ENCODE measurements at regions not wholly inside any gene's neighbourhood (a gene's known extent, or its start where the extent isn't known, plus 50 kb on each side); places are given as distances from the start of the nearest gene placed in this dataset.

DNA sequence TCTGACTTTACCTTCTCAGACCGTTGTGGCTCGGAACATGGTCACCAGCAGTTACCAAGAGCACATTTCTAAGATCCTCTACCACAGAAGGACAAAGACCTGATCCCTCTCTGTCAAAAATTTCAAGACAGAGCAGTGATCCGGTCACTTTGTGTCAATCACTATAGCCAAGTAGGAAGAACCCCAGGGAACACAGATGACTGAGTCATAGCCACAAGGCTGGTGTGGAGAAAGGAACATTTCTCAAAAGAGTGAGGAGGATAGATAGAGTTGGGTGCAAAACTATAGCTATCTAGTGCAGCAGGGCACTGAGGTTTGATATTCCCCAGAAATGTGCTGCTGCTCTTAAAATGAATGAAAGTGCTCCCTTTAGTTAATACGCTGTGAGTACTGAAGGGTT lies 130.7 kb upstream of the SMIM23 start:
- TF ChIP-seq, protein P1, sequence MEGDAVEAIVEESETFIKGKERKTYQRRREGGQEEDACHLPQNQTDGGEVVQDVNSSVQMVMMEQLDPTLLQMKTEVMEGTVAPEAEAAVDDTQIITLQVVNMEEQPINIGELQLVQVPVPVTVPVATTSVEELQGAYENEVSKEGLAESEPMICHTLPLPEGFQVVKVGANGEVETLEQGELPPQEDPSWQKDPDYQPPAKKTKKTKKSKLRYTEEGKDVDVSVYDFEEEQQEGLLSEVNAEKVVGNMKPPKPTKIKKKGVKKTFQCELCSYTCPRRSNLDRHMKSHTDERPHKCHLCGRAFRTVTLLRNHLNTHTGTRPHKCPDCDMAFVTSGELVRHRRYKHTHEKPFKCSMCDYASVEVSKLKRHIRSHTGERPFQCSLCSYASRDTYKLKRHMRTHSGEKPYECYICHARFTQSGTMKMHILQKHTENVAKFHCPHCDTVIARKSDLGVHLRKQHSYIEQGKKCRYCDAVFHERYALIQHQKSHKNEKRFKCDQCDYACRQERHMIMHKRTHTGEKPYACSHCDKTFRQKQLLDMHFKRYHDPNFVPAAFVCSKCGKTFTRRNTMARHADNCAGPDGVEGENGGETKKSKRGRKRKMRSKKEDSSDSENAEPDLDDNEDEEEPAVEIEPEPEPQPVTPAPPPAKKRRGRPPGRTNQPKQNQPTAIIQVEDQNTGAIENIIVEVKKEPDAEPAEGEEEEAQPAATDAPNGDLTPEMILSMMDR (IDR thresholded peaks at IDR 0.05): no peak
- DNase-seq (no peak), ATAC-seq (no peak)
- H3K4me1 ChIP-seq: no peaks in the 10 kb centered on the region
- no peak overlapping the region for H3K27ac ChIP-seq
- 93 to 95% methylated on average over 4 of the region's 4 CpGs for WGBS, 2 donors
- H3K9me3 ChIP-seq: peaks cover 0 to 10% (median 0%) of the 10 kb centered on the region in 11 donors
- no peak overlapping the region for H3K4me3 ChIP-seq
- intact Hi-C loops (cut with DNase I): no loop called here
- no peaks in the 10 kb centered on the region for H3K36me3 ChIP-seq
- H3K27me3 ChIP-seq: no peaks in the 10 kb centered on the region

DNA sequence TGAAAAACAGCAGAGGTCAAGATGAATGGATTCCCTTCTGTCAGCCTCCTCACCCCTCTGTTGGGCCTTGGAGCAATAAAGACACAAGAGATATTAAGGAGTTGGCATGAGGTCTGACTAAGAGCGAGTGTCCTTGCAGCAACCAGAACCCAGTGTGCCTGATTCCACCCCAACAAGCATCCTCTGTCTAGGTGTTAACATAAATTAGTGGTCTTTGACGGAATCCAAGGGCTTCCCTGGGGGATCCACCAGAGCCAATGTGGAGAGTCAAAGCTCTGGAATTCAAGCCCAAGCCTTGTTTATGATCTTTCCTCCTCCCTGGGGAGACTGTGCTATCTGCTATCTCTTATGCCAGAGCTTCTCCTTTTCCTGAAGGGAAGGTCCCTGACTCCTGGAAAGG lies 128.1 kb upstream of the SMIM23 start:
- DNase-seq: no peak
- ATAC-seq: no peak
- peaks cover 0 to 18% (median 4%) of the 10 kb centered on the region in 9 donors for H3K4me1 ChIP-seq
- intact Hi-C loops (cut with DNase I): no loop called here
- no peaks in the 10 kb centered on the region for H3K36me3 ChIP-seq
- TF ChIP-seq, protein P1 (IDR thresholded peaks at IDR 0.05): no peak
- peaks cover 0 to 10% (median 0%) of the 10 kb centered on the region in 11 donors for H3K9me3 ChIP-seq
- WGBS, 2 donors: 71 to 81% methylated on average over 2 of the region's 2 CpGs
- H3K27me3 ChIP-seq: no peaks in the 10 kb centered on the region
- no peak overlapping the region for H3K4me3 ChIP-seq
- no peak overlapping the region for H3K27ac ChIP-seq

DNA sequence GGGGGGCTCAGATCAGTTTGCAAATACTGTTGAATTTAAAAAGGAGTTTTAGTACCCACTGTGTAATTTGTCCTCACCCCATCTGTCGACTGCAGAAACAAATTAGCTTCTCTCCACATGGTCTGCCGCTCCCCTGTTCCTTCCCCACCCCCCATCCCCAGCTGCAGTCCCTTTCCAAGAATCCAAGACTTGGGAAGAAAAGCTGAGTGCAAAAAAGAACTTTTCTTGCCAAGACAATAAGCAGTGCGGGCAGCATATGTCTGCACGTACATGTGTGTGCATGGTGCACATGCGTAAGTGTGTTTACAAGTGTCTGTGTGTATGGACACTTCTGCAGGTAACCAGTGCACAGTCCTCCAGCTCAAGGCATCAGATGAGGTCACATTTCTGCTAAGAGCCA lies 125.7 kb upstream of the SMIM23 start:
- DNase-seq (no peak), ATAC-seq (peak in 3 of 8 donors; percentile 19 to 35 (median 28))
- Histone ChIP-seq H3K27ac (no peak overlapping the region), H3K4me1 (peaks cover 0 to 18% (median 4%) of the 10 kb centered on the region in 9 donors), H3K9me3 (no peaks in the 10 kb centered on the region), H3K27me3 (no peaks in the 10 kb centered on the region), H3K4me3 (no peak overlapping the region), H3K36me3 (no peaks in the 10 kb centered on the region)
- TF ChIP-seq, protein P1 (IDR thresholded peaks at IDR 0.05): no peak
- WGBS, 2 donors: 76% methylated on average over 5 of the region's 5 CpGs
- intact Hi-C loops (cut with DNase I): no loop called here

DNA sequence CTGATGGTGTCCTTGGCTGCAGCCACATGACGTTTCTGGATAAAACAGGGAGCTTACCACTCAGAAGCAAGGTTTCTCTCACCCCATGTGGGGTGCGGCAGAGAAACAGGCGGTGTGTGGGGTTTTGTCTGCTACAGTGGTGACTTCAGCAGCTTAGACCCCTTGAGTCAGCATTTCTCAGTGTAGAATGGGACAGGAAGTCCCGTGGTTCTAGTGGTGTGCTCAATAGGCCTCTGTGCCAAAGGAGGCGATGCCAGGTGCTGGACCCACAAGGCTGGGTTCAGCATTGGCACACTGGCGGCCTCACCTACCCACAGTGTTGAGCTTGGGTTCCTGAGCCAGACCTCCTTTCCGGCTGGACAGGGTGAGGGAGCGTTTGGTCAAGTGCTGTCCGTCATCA lies 125.2 kb upstream of the SMIM23 start:
- Histone ChIP-seq H3K9me3 (no peaks in the 10 kb centered on the region), H3K36me3 (no peaks in the 10 kb centered on the region), H3K27ac (no peak overlapping the region), H3K4me1 (peaks cover 0 to 18% (median 4%) of the 10 kb centered on the region in 9 donors), H3K4me3 (no peak overlapping the region), H3K27me3 (no peaks in the 10 kb centered on the region)
- ATAC-seq (peak in 6 of 8 donors; percentile 28 to 58 (median 48)), DNase-seq (no peak)
- intact Hi-C loops (cut with DNase I): no loop called here
- TF ChIP-seq, protein P1 (IDR thresholded peaks at IDR 0.05): no peak
- WGBS, 2 donors: 60 to 73% methylated on average over 9 of the region's 9 CpGs
